Lower lobe of right lung (tissue), 2 donors: ENCODE measurements at regions not wholly inside any gene's neighbourhood (a gene's known extent, or its start where the extent isn't known, plus 50 kb on each side); places are given as distances from the start of the nearest gene placed in this dataset.
A peak's percentile ranks its signal among the peaks of the same experiment; 100 is the strongest.

ENCODE experiments used
- ATAC-seq, 2 donors: fragments of 200-7000 bp; cut with Tn5 transposase; one replicate each; pipeline ENCODE4 v1.9.1; 2020 to 2022; ENCODE audit warnings: mild to moderate bottlenecking in 2 of 2, moderate library complexity in 2 of 2
- DNase-seq: peaks from one replicate; pipeline ENCODE4 v3.0.0-alpha.2; 2020
- H3K27ac ChIP-seq: fragments of 200-600 bp; one replicate; pipeline ENCODE4 v1.8.0; 2022
- H3K27me3 ChIP-seq: fragments of 200-600 bp; one replicate; pipeline ENCODE4 v1.8.0; 2022; ENCODE audit warnings: low read depth
- H3K36me3 ChIP-seq: fragments of 200-600 bp; one replicate; pipeline ENCODE4 v1.8.0; 2022; ENCODE audit warnings: mild to moderate bottlenecking
- H3K4me1 ChIP-seq: fragments of 200-600 bp; one replicate; pipeline ENCODE4 v1.8.0; 2022
- H3K4me3 ChIP-seq: fragments of 200-600 bp; one replicate; pipeline ENCODE4 v1.8.0; 2022; ENCODE audit warnings: mild to moderate bottlenecking
- H3K9me3 ChIP-seq: fragments of 200-600 bp; one replicate; pipeline ENCODE4 v1.8.0; 2022
- CTCF ChIP-seq: fragments of 200-600 bp; IDR thresholded peaks from one replicate; pipeline ENCODE4 v1.8.0; 2022; ENCODE audit warnings: antibody characterized with exemption, mild to moderate bottlenecking
- intact Hi-C: fragments of 100-400 bp; cut with DNase I; formaldehyde crosslinking; loops from one replicate; pipeline ENCODE4 v1.11.0; 2022
- donor health status: DM: no; HTN: yes; CAD: no; lungs with severe emphysema.

DNA sequence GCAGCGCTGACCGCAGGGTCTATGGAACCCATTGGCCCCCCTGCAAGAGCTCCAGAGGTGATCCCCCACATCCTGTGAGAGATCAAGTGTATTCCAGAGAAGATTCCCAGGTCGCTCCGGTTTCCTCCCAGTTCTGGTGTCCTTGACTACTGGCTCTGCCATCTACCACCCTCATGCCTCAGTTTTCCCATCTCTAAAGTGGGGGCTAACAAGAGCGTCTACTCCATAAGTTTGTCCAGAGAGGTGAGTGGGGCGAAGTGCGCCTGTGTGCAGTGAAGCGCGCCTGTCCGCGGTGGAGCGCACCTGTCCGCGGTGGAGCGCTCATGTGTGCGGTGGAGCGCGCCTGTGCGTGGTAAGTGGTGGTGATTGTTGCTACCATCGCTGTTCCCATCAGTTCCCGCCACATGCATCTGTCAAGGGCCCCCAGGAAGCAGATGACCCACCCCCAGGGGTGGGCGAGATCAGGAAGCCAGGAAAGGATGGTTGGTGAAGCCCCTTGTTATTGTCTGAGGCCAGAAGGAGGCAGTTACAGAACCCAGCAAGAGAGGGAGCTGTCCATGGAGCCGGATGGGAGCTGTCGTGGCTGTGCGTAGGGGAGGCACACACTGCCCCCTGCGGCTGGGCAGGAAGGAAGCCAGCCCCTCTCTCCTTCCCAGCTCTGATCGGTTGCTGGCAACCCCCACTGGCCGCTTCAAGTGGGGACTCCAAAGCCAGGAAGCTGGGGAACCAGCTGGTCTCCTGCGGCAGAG lies 73.2 kb upstream of the FGF3 start:
- ATAC-seq (no peak), DNase-seq (no peak)
- Histone ChIP-seq H3K27me3 (peaks cover 66% of the 10 kb centered on the region), H3K36me3 (no peaks in the 10 kb centered on the region), H3K4me1 (no peaks in the 10 kb centered on the region), H3K4me3 (no peak overlapping the region), H3K9me3 (no peaks in the 10 kb centered on the region), H3K27ac (no peak overlapping the region)
- TF ChIP-seq CTCF = no peak
- intact Hi-C loops = no loop called here

- H3K36me3 ChIP-seq = no peaks in the 10 kb centered on the region
- no peak for ATAC-seq
- no peak overlapping the region for H3K4me3 ChIP-seq
- intact Hi-C loops = no loop called here
- DNase-seq = peak; percentile 36
- H3K9me3 ChIP-seq = no peaks in the 10 kb centered on the region
- TF ChIP-seq CTCF = no peak
- peaks cover 66% of the 10 kb centered on the region for H3K27me3 ChIP-seq
- no peak overlapping the region for H3K27ac ChIP-seq
- no peaks in the 10 kb centered on the region for H3K4me1 ChIP-seq
Observed at GRCh38 chr11:69892986-69893555, 73.9 kb upstream of the FGF3 start.

DNA sequence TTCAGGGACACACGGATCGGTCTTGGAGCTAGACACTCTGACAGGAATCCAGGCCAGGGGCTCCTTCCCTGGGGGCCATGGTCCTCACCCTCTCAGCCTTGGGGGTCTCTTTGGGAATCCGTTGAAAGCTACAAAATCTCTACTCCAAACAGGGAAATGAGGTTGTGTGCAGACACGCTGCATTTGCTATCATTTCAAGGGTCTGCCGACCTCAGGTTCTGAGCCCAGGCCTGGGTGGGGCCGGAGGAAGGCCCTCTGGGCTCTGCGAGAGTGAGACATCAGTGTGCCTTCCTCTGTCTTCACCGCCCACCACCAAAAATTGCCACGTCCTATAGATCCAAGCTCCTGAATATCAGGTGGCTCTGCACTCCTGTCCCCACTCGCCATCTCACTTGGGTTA lies 74.4 kb upstream of the FGF3 start:
- ATAC-seq (no peak), DNase-seq (peak; percentile 13)
- no peak for TF ChIP-seq CTCF
- Histone ChIP-seq H3K4me1 (no peaks in the 10 kb centered on the region), H3K36me3 (no peaks in the 10 kb centered on the region), H3K9me3 (no peaks in the 10 kb centered on the region), H3K27ac (no peak overlapping the region), H3K27me3 (peaks cover 61% of the 10 kb centered on the region), H3K4me3 (no peak overlapping the region)
- intact Hi-C loops = no loop called here

GRCh38 chr11:69894181-69894611 lies 75.0 kb upstream of the FGF3 start:
- no peak for TF ChIP-seq CTCF
- Histone ChIP-seq H3K27ac (no peak overlapping the region), H3K4me3 (no peak overlapping the region), H3K4me1 (no peaks in the 10 kb centered on the region), H3K36me3 (no peaks in the 10 kb centered on the region), H3K9me3 (no peaks in the 10 kb centered on the region), H3K27me3 (peaks cover 56% of the 10 kb centered on the region)
- intact Hi-C loops = no loop called here
- ATAC-seq = no peak
- DNase-seq = peak; percentile 20

- Histone ChIP-seq H3K36me3 (no peaks in the 10 kb centered on the region), H3K27me3 (peaks cover 51% of the 10 kb centered on the region), H3K4me3 (no peak overlapping the region), H3K4me1 (no peaks in the 10 kb centered on the region), H3K9me3 (no peaks in the 10 kb centered on the region), H3K27ac (no peak overlapping the region)
- no peak for TF ChIP-seq CTCF
- DNase-seq = peak; percentile 5
- intact Hi-C loops = no loop called here
- no peak for ATAC-seq
Observed at GRCh38 chr11:69894648-69895047, 75.4 kb upstream of the FGF3 start.
